Prostate gland (tissue), 2 donors: ENCODE measurements at regions not wholly inside any gene's neighbourhood (a gene's known extent, or its start where the extent isn't known, plus 50 kb on each side); places are given as distances from the start of the nearest gene placed in this dataset.

ENCODE experiments used
- DNase-seq: peaks from one replicate; pipeline ENCODE4 v3.0.0-alpha.2; 2019; ENCODE audit warnings: low spot score
- H3K27ac ChIP-seq, 2 donors: fragments of 200-600 bp; sonication (generic); 2 replicates each; pipeline ENCODE4 v1.5.1; 2017 to 2019
- H3K27me3 ChIP-seq: fragments of 200-600 bp; sonication (generic); replicated peaks from 2 replicates; pipeline ENCODE4 v1.5.1; 2019; ENCODE audit not compliant: insufficient read depth
- H3K36me3 ChIP-seq, 2 donors: fragments of 200-600 bp; sonication (generic); 1 replicate in 1 of 2; 2 replicates in 1 of 2; pipeline versions ENCODE4 v1.5.1 to v1.8.1; 2017 to 2019
- H3K4me1 ChIP-seq: fragments of 200-600 bp; sonication (generic); replicated peaks from 2 replicates; pipeline ENCODE4 v1.5.1; 2019
- H3K4me3 ChIP-seq, 2 donors: fragments of 200-600 bp; sonication (generic); 2 replicates each; pipeline ENCODE4 v1.5.1; 2017 to 2019
- H3K9me3 ChIP-seq: fragments of 200-600 bp; sonication (generic); 2 replicates; pipeline ENCODE4 v1.5.1; 2017
- CTCF ChIP-seq, 4 experiments: fragments of 200-600 bp in 2 of 4; fragments of 450-650 bp in 2 of 4; sonication (generic) in 2 of 4; IDR thresholded peaks; 1 replicate in 3 of 4; 2 replicates in 1 of 4; pipeline ENCODE4 v1.5.1; 2016 to 2019; ENCODE audit warnings: antibody characterized with exemption in 4 of 4, mild to moderate bottlenecking in 2 of 4, moderate library complexity in 2 of 4
- POLR2A ChIP-seq: fragments of 450-650 bp; IDR thresholded peaks from one replicate; pipeline ENCODE4 v1.6.1; 2016; ENCODE audit warnings: antibody characterized with exemption, mild to moderate bottlenecking
- POLR2AphosphoS5 ChIP-seq: sonication (generic); formaldehyde crosslinking; IDR thresholded peaks from one replicate; pipeline ENCODE4 v1.6.1; 2017; ENCODE audit warnings: antibody characterized with exemption
- WGBS: methylation state at CpG from one replicate; pipeline ENCODE4 v1.1.5; 2018; 5-methylcytosine and 5-hydroxymethylcytosine counted together
- intact Hi-C: fragments of 100-400 bp; cut with DNase I; formaldehyde crosslinking; loops from one replicate; pipeline ENCODE4 v1.14.2; 2022

- DNase-seq, result no peak
- H3K4me3 ChIP-seq, result no peak overlapping the region
- no peak overlapping the region for H3K27ac ChIP-seq
- no peaks in the 10 kb centered on the region for H3K9me3 ChIP-seq
- intact Hi-C loops, result no loop called here
- TF ChIP-seq POLR2A, result no peak
- no peak for TF ChIP-seq CTCF (IDR thresholded peaks at IDR 0.05)
- TF ChIP-seq POLR2AphosphoS5, result no peak
- 40% methylated on average over 5 of the region's 5 CpGs for WGBS
- no peaks in the 10 kb centered on the region for H3K36me3 ChIP-seq
- H3K27me3 ChIP-seq, result no peaks in the 10 kb centered on the region
- no peaks in the 10 kb centered on the region for H3K4me1 ChIP-seq
Observed at GRCh38 chr14:55902241-55902640, 216.0 kb upstream of the PELI2 start.

- Histone ChIP-seq H3K4me3 (no peak overlapping the region), H3K9me3 (no peaks in the 10 kb centered on the region), H3K4me1 (no peaks in the 10 kb centered on the region), H3K36me3 (no peaks in the 10 kb centered on the region), H3K27me3 (no peaks in the 10 kb centered on the region), H3K27ac (no peak overlapping the region)
- TF ChIP-seq CTCF (IDR thresholded peaks at IDR 0.05) (no peak), POLR2A (no peak), POLR2AphosphoS5 (no peak)
- intact Hi-C loops, result no loop called here
- DNase-seq, result no peak
- 39% methylated on average over 5 of the region's 5 CpGs for WGBS
Observed at GRCh38 chr14:55904086-55904485, 214.1 kb upstream of the PELI2 start.

GRCh38 chr14:55908106-55908505, 210.1 kb upstream of the PELI2 start:
- no peaks in the 10 kb centered on the region for H3K9me3 ChIP-seq
- intact Hi-C loops, result no loop called here
- WGBS, result 82% methylated on average over 1 of the region's 1 CpG
- no peak overlapping the region for H3K4me3 ChIP-seq
- no peaks in the 10 kb centered on the region for H3K36me3 ChIP-seq
- H3K4me1 ChIP-seq, result no peaks in the 10 kb centered on the region
- H3K27ac ChIP-seq, result no peak overlapping the region
- no peak for TF ChIP-seq POLR2A
- TF ChIP-seq CTCF (IDR thresholded peaks at IDR 0.05), result no peak
- no peak for TF ChIP-seq POLR2AphosphoS5
- no peak for DNase-seq
- H3K27me3 ChIP-seq, result no peaks in the 10 kb centered on the region

GRCh38 chr14:55909879-55910278, 208.3 kb upstream of the PELI2 start:
- no peaks in the 10 kb centered on the region for H3K36me3 ChIP-seq
- no peaks in the 10 kb centered on the region for H3K27me3 ChIP-seq
- WGBS, result 95% methylated on average over 1 of the region's 1 CpG
- TF ChIP-seq POLR2AphosphoS5 (no peak), CTCF (IDR thresholded peaks at IDR 0.05) (no peak), POLR2A (no peak)
- no peak overlapping the region for H3K4me3 ChIP-seq
- no peak for DNase-seq
- H3K27ac ChIP-seq, result no peak overlapping the region
- intact Hi-C loops, result no loop called here
- no peaks in the 10 kb centered on the region for H3K9me3 ChIP-seq
- no peaks in the 10 kb centered on the region for H3K4me1 ChIP-seq

- Histone ChIP-seq H3K4me1 (no peaks in the 10 kb centered on the region), H3K9me3 (no peaks in the 10 kb centered on the region), H3K36me3 (no peaks in the 10 kb centered on the region), H3K4me3 (no peak overlapping the region), H3K27me3 (no peaks in the 10 kb centered on the region), H3K27ac (no peak overlapping the region)
- no peak for TF ChIP-seq POLR2AphosphoS5
- no peak for TF ChIP-seq POLR2A
- TF ChIP-seq CTCF (IDR thresholded peaks at IDR 0.05), result no peak
- 88% methylated on average over 2 of the region's 2 CpGs for WGBS
- intact Hi-C loops, result no loop called here
- DNase-seq, result no peak
Observed at GRCh38 chr14:55910601-55911243, 207.5 kb upstream of the PELI2 start.
